Glutamatergic neuron (in vitro differentiated cells): ENCODE measurements at regions not wholly inside any gene's neighbourhood (a gene's known extent, or its start where the extent isn't known, plus 50 kb on each side); places are given as distances from the start of the nearest gene placed in this dataset.
"Not testable (repeated sequence)": the region's sequence is repeated elsewhere in the genome, so short reads cannot be mapped to it uniquely, and the experiment has no call there.

Experiments
- DNase-seq: peaks from one replicate; pipeline ENCODE4 v3.0.0; 2022
- H3K27ac Mint-ChIP-seq: one replicate; pipeline ENCODE4 v1.8.0; 2020; ENCODE audit warnings: mild to moderate bottlenecking, mixed read lengths, inconsistent platforms; ENCODE audit not compliant: unreplicated experiment
- H3K27me3 Mint-ChIP-seq: one replicate; pipeline ENCODE4 v1.8.0; 2020; ENCODE audit warnings: mild to moderate bottlenecking, moderate library complexity, mixed read lengths, inconsistent platforms; ENCODE audit not compliant: unreplicated experiment
- H3K36me3 Mint-ChIP-seq: one replicate; pipeline ENCODE4 v1.8.0; 2020; ENCODE audit warnings: mild to moderate bottlenecking, mixed read lengths, inconsistent platforms; ENCODE audit not compliant: unreplicated experiment
- H3K4me1 Mint-ChIP-seq: one replicate; pipeline ENCODE4 v1.8.0; 2020; ENCODE audit warnings: mild to moderate bottlenecking, low read depth, mixed read lengths, inconsistent platforms; ENCODE audit not compliant: unreplicated experiment
- H3K4me3 Mint-ChIP-seq: one replicate; pipeline ENCODE4 v1.8.0; 2020; ENCODE audit warnings: mild to moderate bottlenecking, mixed read lengths, inconsistent platforms; ENCODE audit not compliant: unreplicated experiment
- H3K9me3 Mint-ChIP-seq: one replicate; pipeline ENCODE4 v1.8.0; 2020; ENCODE audit warnings: mild to moderate bottlenecking, moderate library complexity, mixed read lengths, inconsistent platforms; ENCODE audit not compliant: unreplicated experiment
- CTCF ChIP-seq: fragments of 200-600 bp; sonication (generic); IDR thresholded peaks from one replicate; pipeline ENCODE4 v1.5.0; 2021; ENCODE audit not compliant: partially characterized antibody, unreplicated experiment

GRCh38 chr21:9830801-9831200, 690.6 kb upstream of the TPTE start:
- H3K36me3 Mint-ChIP-seq, H3K27me3 Mint-ChIP-seq, H3K9me3 Mint-ChIP-seq, DNase-seq, H3K4me1 Mint-ChIP-seq, H3K4me3 Mint-ChIP-seq, H3K27ac Mint-ChIP-seq: not testable (repeated sequence)

GRCh38 chr21:9832751-9833150, 688.6 kb upstream of the TPTE start:
- not testable (repeated sequence) for H3K4me1 Mint-ChIP-seq, H3K27me3 Mint-ChIP-seq

GRCh38 chr21:9836547-9836946, 684.8 kb upstream of the TPTE start:
- H3K4me1 Mint-ChIP-seq, H3K4me3 Mint-ChIP-seq, H3K27ac Mint-ChIP-seq, H3K36me3 Mint-ChIP-seq, DNase-seq: not testable (repeated sequence)
- Mint-ChIP-seq H3K9me3 (peaks cover 24% of the 10 kb centered on the region), H3K27me3 (peaks cover 18% of the 10 kb centered on the region)

More at GRCh38 chr21:9832751-9833150, 688.6 kb upstream of the TPTE start:
- not testable (repeated sequence) for H3K27ac Mint-ChIP-seq, DNase-seq, H3K4me3 Mint-ChIP-seq, H3K9me3 Mint-ChIP-seq, H3K36me3 Mint-ChIP-seq

GRCh38 chr21:9837001-9837400, 684.4 kb upstream of the TPTE start:
- not testable (repeated sequence) for H3K27ac Mint-ChIP-seq, H3K36me3 Mint-ChIP-seq, H3K4me1 Mint-ChIP-seq, H3K4me3 Mint-ChIP-seq
- peaks cover 18% of the 10 kb centered on the region for H3K27me3 Mint-ChIP-seq
- DNase-seq, result peak; percentile 44
- H3K9me3 Mint-ChIP-seq, result peaks cover 24% of the 10 kb centered on the region

- H3K4me1 Mint-ChIP-seq, DNase-seq, H3K36me3 Mint-ChIP-seq, H3K27ac Mint-ChIP-seq, H3K4me3 Mint-ChIP-seq: not testable (repeated sequence)
- Mint-ChIP-seq H3K9me3 (peaks cover 24% of the 10 kb centered on the region), H3K27me3 (peaks cover 18% of the 10 kb centered on the region)
Measured at GRCh38 chr21:9837526-9837925, 683.9 kb upstream of the TPTE start.

- H3K4me3 Mint-ChIP-seq, result no peak overlapping the region
- H3K9me3 Mint-ChIP-seq, result peaks cover 26% of the 10 kb centered on the region
- TF ChIP-seq CTCF, result no peak
- no peak for DNase-seq
- peaks cover 20% of the 10 kb centered on the region for H3K27me3 Mint-ChIP-seq
- H3K36me3 Mint-ChIP-seq, result peaks cover 9% of the 10 kb centered on the region
- H3K4me1 Mint-ChIP-seq, result no peaks in the 10 kb centered on the region
- no peak overlapping the region for H3K27ac Mint-ChIP-seq
Measured at GRCh38 chr21:9837946-9838737, 683.2 kb upstream of the TPTE start.

GRCh38 chr21:9838738-9839642, 682.4 kb upstream of the TPTE start:
- H3K27ac Mint-ChIP-seq, result peak overlapping the region; percentile 52
- TF ChIP-seq CTCF, result no peak
- DNase-seq, result no peak
- H3K36me3 Mint-ChIP-seq, result peaks cover 9% of the 10 kb centered on the region
- peaks cover 28% of the 10 kb centered on the region for H3K9me3 Mint-ChIP-seq
- H3K4me1 Mint-ChIP-seq, result no peaks in the 10 kb centered on the region
- no peak overlapping the region for H3K4me3 Mint-ChIP-seq
- peaks cover 20% of the 10 kb centered on the region for H3K27me3 Mint-ChIP-seq

GRCh38 chr21:9844106-9844505, 677.3 kb upstream of the TPTE start:
- H3K27ac Mint-ChIP-seq, H3K36me3 Mint-ChIP-seq: not testable (repeated sequence)
- H3K9me3 Mint-ChIP-seq, result peaks cover 24% of the 10 kb centered on the region

GRCh38 chr21:9847511-9847910, 673.9 kb upstream of the TPTE start:
- H3K27ac Mint-ChIP-seq, H3K27me3 Mint-ChIP-seq, H3K4me3 Mint-ChIP-seq, H3K36me3 Mint-ChIP-seq, DNase-seq, H3K4me1 Mint-ChIP-seq: not testable (repeated sequence)
- peaks cover 17% of the 10 kb centered on the region for H3K9me3 Mint-ChIP-seq

More at GRCh38 chr21:9844106-9844505, 677.3 kb upstream of the TPTE start:
- peaks cover 12% of the 10 kb centered on the region for H3K27me3 Mint-ChIP-seq
- not testable (repeated sequence) for DNase-seq, H3K4me1 Mint-ChIP-seq, H3K4me3 Mint-ChIP-seq

- H3K27me3 Mint-ChIP-seq, H3K36me3 Mint-ChIP-seq, H3K4me3 Mint-ChIP-seq, DNase-seq, H3K9me3 Mint-ChIP-seq, H3K27ac Mint-ChIP-seq, H3K4me1 Mint-ChIP-seq: not testable (repeated sequence)
Measured at GRCh38 chr21:9851166-9851565, 670.2 kb upstream of the TPTE start.
